ENCODE measurements at regions not wholly inside any gene's neighbourhood (a gene's known extent, or its start where the extent isn't known, plus 50 kb on each side); places are given as distances from the start of the nearest gene placed in this dataset.

GRCh38 chr4:24103434-24104157 is 213.7 kb upstream of the PPARGC1A start:
- TF ChIP-seq CTCF (conservative IDR thresholded peaks at IDR 0.05; ENCODE audit: low read length) = no peak
- TF ChIP-seq EZH2phosphoT487 (IDR thresholded peaks at IDR 0.05; ENCODE audit: borderline replicate concordance) = no peak
